ENCODE measurements at regions not wholly inside any gene's neighbourhood (a gene's known extent, or its start where the extent isn't known, plus 50 kb on each side); places are given as distances from the start of the nearest gene placed in this dataset.

DNA sequence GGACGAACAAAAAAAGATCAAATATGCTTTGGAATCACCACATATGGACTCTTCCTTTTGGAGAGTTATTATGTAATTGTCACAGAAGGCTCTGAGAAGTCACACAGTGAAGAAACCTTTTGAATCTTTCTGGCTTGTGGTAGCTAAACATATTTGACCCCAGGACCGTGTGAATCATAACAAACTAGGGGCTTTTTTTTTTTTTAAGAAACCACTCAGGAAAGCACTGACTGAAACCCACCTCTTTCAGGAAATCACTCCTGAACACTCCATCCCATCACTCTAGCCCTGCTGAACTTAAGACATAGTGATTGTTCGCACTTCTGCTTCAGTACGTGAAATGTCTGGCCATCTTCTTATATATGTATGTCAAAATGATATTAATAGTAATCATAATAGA is 495.9 kb upstream of the ARID1B start:
- TF ChIP-seq POLR2A (IDR thresholded peaks at IDR 0.05; ENCODE audit: low read depth) = no peak
- TF ChIP-seq, protein P1, sequence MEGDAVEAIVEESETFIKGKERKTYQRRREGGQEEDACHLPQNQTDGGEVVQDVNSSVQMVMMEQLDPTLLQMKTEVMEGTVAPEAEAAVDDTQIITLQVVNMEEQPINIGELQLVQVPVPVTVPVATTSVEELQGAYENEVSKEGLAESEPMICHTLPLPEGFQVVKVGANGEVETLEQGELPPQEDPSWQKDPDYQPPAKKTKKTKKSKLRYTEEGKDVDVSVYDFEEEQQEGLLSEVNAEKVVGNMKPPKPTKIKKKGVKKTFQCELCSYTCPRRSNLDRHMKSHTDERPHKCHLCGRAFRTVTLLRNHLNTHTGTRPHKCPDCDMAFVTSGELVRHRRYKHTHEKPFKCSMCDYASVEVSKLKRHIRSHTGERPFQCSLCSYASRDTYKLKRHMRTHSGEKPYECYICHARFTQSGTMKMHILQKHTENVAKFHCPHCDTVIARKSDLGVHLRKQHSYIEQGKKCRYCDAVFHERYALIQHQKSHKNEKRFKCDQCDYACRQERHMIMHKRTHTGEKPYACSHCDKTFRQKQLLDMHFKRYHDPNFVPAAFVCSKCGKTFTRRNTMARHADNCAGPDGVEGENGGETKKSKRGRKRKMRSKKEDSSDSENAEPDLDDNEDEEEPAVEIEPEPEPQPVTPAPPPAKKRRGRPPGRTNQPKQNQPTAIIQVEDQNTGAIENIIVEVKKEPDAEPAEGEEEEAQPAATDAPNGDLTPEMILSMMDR (IDR thresholded peaks at IDR 0.05) = no peak

All from esophagus muscularis mucosa (tissue), 3 donors.